ENCODE measurements at regions not wholly inside any gene's neighbourhood (a gene's known extent, or its start where the extent isn't known, plus 50 kb on each side); places are given as distances from the start of the nearest gene placed in this dataset.
"Not testable (repeated sequence)": the region's sequence is repeated elsewhere in the genome, so short reads cannot be mapped to it uniquely, and the experiment has no call there.

- DNase-seq (ENCODE audit: low read depth, low spot score); BruUV-seq (replicated peaks); POLR2A ChIA-PET; H3K27ac ChIP-seq (ENCODE audit: low read length); ATAC-seq; H3K9me3 ChIP-seq (ENCODE audit: control insufficient read depth, insufficient read depth, low read depth, low read length); in situ Hi-C loops (cut with HindIII; ENCODE audit: low pct_unique_long_range_greater_than_20kb, low sequenced_read_pairs); intact Hi-C loops (cut with micrococcal nuclease; ENCODE audit: unreplicated experiment); H3K4me3 ChIP-seq (ENCODE audit: low read depth in 2 of 2, low read length in 2 of 2); H3K4me1 ChIP-seq (ENCODE audit: control insufficient read depth, insufficient read depth, low read length); H3K36me3 ChIP-seq (ENCODE audit: control insufficient read depth, insufficient read depth, low read length); H3K27me3 ChIP-seq (ENCODE audit: control insufficient read depth, insufficient read depth, low read length); CTCF ChIA-PET: not testable (repeated sequence)
These were observed 106.5 kb upstream of the NDST3 start for GRCh38 chr4:117927823-117928222.

- intact Hi-C loops (cut with micrococcal nuclease; ENCODE audit: unreplicated experiment): no loop called here
- no peaks in the 10 kb centered on the region for H3K9me3 ChIP-seq (ENCODE audit: control insufficient read depth, insufficient read depth, low read depth, low read length)
- no peaks in the 10 kb centered on the region for H3K36me3 ChIP-seq (ENCODE audit: control insufficient read depth, insufficient read depth, low read length)
- ATAC-seq (no peak), DNase-seq (ENCODE audit: low read depth, low spot score) (no peak)
- no peaks in the 10 kb centered on the region for H3K4me1 ChIP-seq (ENCODE audit: control insufficient read depth, insufficient read depth, low read length)
- TF ChIP-seq SIN3A (IDR thresholded peaks at IDR 0.05; ENCODE audit: borderline replicate concordance, insufficient read depth, low read depth, low read length) (no peak), TCF7L2 (IDR thresholded peaks at IDR 0.05; ENCODE audit: low read depth, low read length) (no peak), CTCF (IDR thresholded peaks at IDR 0.05) (no peak), POLR2AphosphoS5 (IDR thresholded peaks at IDR 0.05; ENCODE audit: low read depth, low read length) (no peak), REST (IDR thresholded peaks at IDR 0.05; ENCODE audit: insufficient read depth in 1 of 2, low read depth in 2 of 2, low read length in 1 of 2) (no peak)
- no peaks in the 10 kb centered on the region for H3K27me3 ChIP-seq (ENCODE audit: control insufficient read depth, insufficient read depth, low read length)
- no peak overlapping the region for H3K27ac ChIP-seq (ENCODE audit: low read length)
- in situ Hi-C loops (cut with HindIII; ENCODE audit: low pct_unique_long_range_greater_than_20kb, low sequenced_read_pairs): no loop called here
- no TSS peak for BruUV-seq (replicated peaks)
- no peak overlapping the region for H3K4me3 ChIP-seq (ENCODE audit: low read depth in 2 of 2, low read length in 2 of 2)
- ChIA-PET CTCF (no interaction called here), POLR2A (no interaction called here)
These were observed 92.7 kb upstream of the NDST3 start for GRCh38 chr4:117941611-117942010.

- H3K9me3 ChIP-seq (ENCODE audit: control insufficient read depth, insufficient read depth, low read depth, low read length): no peaks in the 10 kb centered on the region
- no peak overlapping the region for H3K4me3 ChIP-seq (ENCODE audit: low read depth in 2 of 2, low read length in 2 of 2)
- TF ChIP-seq SIN3A (IDR thresholded peaks at IDR 0.05; ENCODE audit: borderline replicate concordance, insufficient read depth, low read depth, low read length) (no peak), POLR2AphosphoS5 (IDR thresholded peaks at IDR 0.05; ENCODE audit: low read depth, low read length) (no peak), REST (IDR thresholded peaks at IDR 0.05; ENCODE audit: insufficient read depth in 1 of 2, low read depth in 2 of 2, low read length in 1 of 2) (no peak)
- H3K4me1 ChIP-seq (ENCODE audit: control insufficient read depth, insufficient read depth, low read length): no peaks in the 10 kb centered on the region
- no peaks in the 10 kb centered on the region for H3K36me3 ChIP-seq (ENCODE audit: control insufficient read depth, insufficient read depth, low read length)
- POLR2A ChIA-PET: no interaction called here
- ATAC-seq (no peak), DNase-seq (ENCODE audit: low read depth, low spot score) (no peak)
- H3K27ac ChIP-seq (ENCODE audit: low read length): no peak overlapping the region
- in situ Hi-C loops (cut with HindIII; ENCODE audit: low pct_unique_long_range_greater_than_20kb, low sequenced_read_pairs): no loop called here
- H3K27me3 ChIP-seq (ENCODE audit: control insufficient read depth, insufficient read depth, low read length): no peaks in the 10 kb centered on the region
- intact Hi-C loops (cut with micrococcal nuclease; ENCODE audit: unreplicated experiment): no loop called here
- CTCF ChIA-PET: no interaction called here
- BruUV-seq (replicated peaks): no TSS peak
These were observed 84.7 kb upstream of the NDST3 start for GRCh38 chr4:117949621-117950020.
